ENCODE measurements at regions not wholly inside any gene's neighbourhood (a gene's known extent, or its start where the extent isn't known, plus 50 kb on each side); places are given as distances from the start of the nearest gene placed in this dataset.

GRCh38 chr5:4537489-4537888 lies 602.6 kb upstream of the ADAMTS16 start:
- TF ChIP-seq CTCF (IDR thresholded peaks at IDR 0.05): no peak

GRCh38 chr5:4540375-4541173 lies 599.6 kb upstream of the ADAMTS16 start:
- no peak for TF ChIP-seq CTCF (IDR thresholded peaks at IDR 0.05)

- TF ChIP-seq CTCF (IDR thresholded peaks at IDR 0.05): no peak
Measured at GRCh38 chr5:4541334-4541733, 598.8 kb upstream of the ADAMTS16 start.

- no peak for TF ChIP-seq CTCF (IDR thresholded peaks at IDR 0.05)
Measured at GRCh38 chr5:4542145-4542778, 597.9 kb upstream of the ADAMTS16 start.

GRCh38 chr5:4544049-4544670 lies 596.0 kb upstream of the ADAMTS16 start:
- TF ChIP-seq CTCF (IDR thresholded peaks at IDR 0.05): no peak

- TF ChIP-seq CTCF (IDR thresholded peaks at IDR 0.05): no peak
Measured at GRCh38 chr5:4547547-4547946, 592.6 kb upstream of the ADAMTS16 start.

GRCh38 chr5:4548341-4548740 lies 591.8 kb upstream of the ADAMTS16 start:
- TF ChIP-seq CTCF (IDR thresholded peaks at IDR 0.05): no peak

Measured in LNCAP (cell line).